Osteoblast (primary cell): ENCODE measurements at regions not wholly inside any gene's neighbourhood (a gene's known extent, or its start where the extent isn't known, plus 50 kb on each side); places are given as distances from the start of the nearest gene placed in this dataset.

Experiments used
- DNase-seq: peaks from one replicate; pipeline ENCODE4 v3.0.0; 2011; ENCODE audit warnings: low spot score, mixed read lengths; ENCODE audit not compliant: insufficient read length; ENCODE audit errors: missing footprints
- H2AFZ ChIP-seq: 2 replicates; pipeline ENCODE4 v1.6.0; 2011; ENCODE audit warnings: mild to moderate bottlenecking, low read length
- H3K27ac ChIP-seq: 2 replicates; pipeline ENCODE4 v1.5.1; 2011; ENCODE audit warnings: mild to moderate bottlenecking, low read depth, low read length, moderate library complexity
- H3K27me3 ChIP-seq: 2 replicates; pipeline ENCODE4 v1.6.0; 2012; ENCODE audit warnings: mild to moderate bottlenecking, control low read depth, inconsistent platforms, low read length, moderate library complexity; ENCODE audit not compliant: insufficient read depth
- H3K36me3 ChIP-seq: 2 replicates; pipeline ENCODE4 v1.5.1; 2011; ENCODE audit warnings: mild to moderate bottlenecking, low read length, control low read depth, moderate library complexity; ENCODE audit not compliant: insufficient read depth
- H3K4me1 ChIP-seq: 2 replicates; pipeline ENCODE4 v1.5.1; 2011; ENCODE audit warnings: mild to moderate bottlenecking, low read length, control low read depth, moderate library complexity; ENCODE audit not compliant: insufficient read depth
- H3K4me2 ChIP-seq: 2 replicates; pipeline ENCODE4 v1.6.0; 2011; ENCODE audit warnings: mild to moderate bottlenecking, low read length; ENCODE audit not compliant: insufficient read depth
- H3K4me3 ChIP-seq: fragments of 200-600 bp; sonication (generic); 3 replicates; pipeline ENCODE4 v1.5.1; 2012; ENCODE audit warnings: mild to moderate bottlenecking, low read length, inconsistent platforms; ENCODE audit not compliant: insufficient read depth
- H3K79me2 ChIP-seq: 2 replicates; pipeline ENCODE4 v1.6.0; 2012; ENCODE audit warnings: mild to moderate bottlenecking, low read length, control low read depth, inconsistent platforms; ENCODE audit not compliant: insufficient read depth
- H3K9me3 ChIP-seq: 2 replicates; pipeline ENCODE4 v1.5.1; 2011; ENCODE audit warnings: low read depth, low read length, control low read depth
- H4K20me1 ChIP-seq: 2 replicates; pipeline ENCODE4 v1.6.0; 2012; ENCODE audit warnings: mild to moderate bottlenecking, low read length, control low read depth; ENCODE audit not compliant: insufficient read depth
- CTCF ChIP-seq: IDR thresholded peaks from 2 replicates; pipeline ENCODE4 v1.5.1; 2011; ENCODE audit warnings: mild to moderate bottlenecking, low read depth, low read length, moderate library complexity; ENCODE audit errors: extremely low read depth

- Histone ChIP-seq H3K27ac (peak overlapping the region; percentile 38), H3K4me2 (peak overlapping the region; percentile 65), H2AFZ (no peak overlapping the region), H3K4me1 (peaks cover 12% of the 10 kb centered on the region), H3K27me3 (no peaks in the 10 kb centered on the region), H3K79me2 (no peaks in the 10 kb centered on the region), H3K4me3 (no peak overlapping the region), H3K36me3 (no peaks in the 10 kb centered on the region), H4K20me1 (no peaks in the 10 kb centered on the region), H3K9me3 (no peaks in the 10 kb centered on the region)
- no peak for DNase-seq
- no peak for TF ChIP-seq CTCF
Measured at GRCh38 chr6:85747093-85747492, 104.4 kb upstream of the SYNCRIP start.

GRCh38 chr6:85744433-85744970, 101.8 kb upstream of the SYNCRIP start:
- Histone ChIP-seq H3K79me2 (no peaks in the 10 kb centered on the region), H3K9me3 (no peaks in the 10 kb centered on the region), H4K20me1 (no peaks in the 10 kb centered on the region), H3K27ac (no peak overlapping the region), H3K36me3 (no peaks in the 10 kb centered on the region), H3K4me2 (no peak overlapping the region), H2AFZ (no peak overlapping the region), H3K4me1 (peaks cover 10% of the 10 kb centered on the region), H3K4me3 (no peak overlapping the region), H3K27me3 (peaks cover 3% of the 10 kb centered on the region)
- no peak for TF ChIP-seq CTCF
- DNase-seq: no peak

- H4K20me1 ChIP-seq: no peaks in the 10 kb centered on the region
- H3K27me3 ChIP-seq: no peaks in the 10 kb centered on the region
- no peaks in the 10 kb centered on the region for H3K79me2 ChIP-seq
- TF ChIP-seq CTCF: no peak
- H3K9me3 ChIP-seq: peaks cover 3% of the 10 kb centered on the region
- H3K4me3 ChIP-seq: no peak overlapping the region
- H3K4me2 ChIP-seq: no peak overlapping the region
- no peaks in the 10 kb centered on the region for H3K36me3 ChIP-seq
- H3K27ac ChIP-seq: no peak overlapping the region
- no peaks in the 10 kb centered on the region for H3K4me1 ChIP-seq
- H2AFZ ChIP-seq: no peak overlapping the region
- DNase-seq: no peak
Measured at GRCh38 chr6:85726206-85726605, 83.5 kb upstream of the SYNCRIP start.

- Histone ChIP-seq H4K20me1 (no peaks in the 10 kb centered on the region), H3K4me3 (no peak overlapping the region), H3K4me2 (no peak overlapping the region), H3K27ac (no peak overlapping the region), H3K27me3 (no peaks in the 10 kb centered on the region), H3K4me1 (no peaks in the 10 kb centered on the region), H3K79me2 (no peaks in the 10 kb centered on the region), H3K9me3 (no peaks in the 10 kb centered on the region), H3K36me3 (no peaks in the 10 kb centered on the region), H2AFZ (no peak overlapping the region)
- TF ChIP-seq CTCF: no peak
- DNase-seq: no peak
Measured at GRCh38 chr6:85715797-85716196, 73.1 kb upstream of the SYNCRIP start.
